SIG-M5 (cell line): ENCODE measurements at regions not wholly inside any gene's neighbourhood (a gene's known extent, or its start where the extent isn't known, plus 50 kb on each side); places are given as distances from the start of the nearest gene placed in this dataset.
"Not testable (repeated sequence)": the region's sequence is repeated elsewhere in the genome, so short reads cannot be mapped to it uniquely, and the experiment has no call there.

Source experiments
- DNase-seq: peaks from one replicate; lab custom pipeline; 2025; lab: John Stamatoyannopoulos, UW

DNA sequence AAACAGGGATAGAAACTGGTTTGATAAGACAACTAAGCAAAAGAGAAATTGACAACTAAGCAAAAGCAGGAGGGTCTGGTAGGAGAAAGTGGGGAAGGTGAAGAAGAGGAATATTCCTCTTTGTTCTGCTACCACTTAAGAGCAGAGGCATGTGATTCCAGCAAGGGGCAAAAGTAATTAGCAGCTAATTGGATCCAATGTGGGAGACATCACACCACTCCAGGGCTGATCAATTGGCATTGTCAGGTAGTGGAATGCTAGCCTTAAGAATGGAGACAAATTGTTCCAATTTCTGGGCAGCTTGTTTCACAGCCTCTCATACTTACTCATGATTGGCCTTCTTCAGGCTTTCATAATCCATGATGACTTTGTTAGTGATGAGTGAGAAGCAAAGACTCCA, 547.1 kb upstream of the GCFC2 start:
- no peak for DNase-seq

DNA sequence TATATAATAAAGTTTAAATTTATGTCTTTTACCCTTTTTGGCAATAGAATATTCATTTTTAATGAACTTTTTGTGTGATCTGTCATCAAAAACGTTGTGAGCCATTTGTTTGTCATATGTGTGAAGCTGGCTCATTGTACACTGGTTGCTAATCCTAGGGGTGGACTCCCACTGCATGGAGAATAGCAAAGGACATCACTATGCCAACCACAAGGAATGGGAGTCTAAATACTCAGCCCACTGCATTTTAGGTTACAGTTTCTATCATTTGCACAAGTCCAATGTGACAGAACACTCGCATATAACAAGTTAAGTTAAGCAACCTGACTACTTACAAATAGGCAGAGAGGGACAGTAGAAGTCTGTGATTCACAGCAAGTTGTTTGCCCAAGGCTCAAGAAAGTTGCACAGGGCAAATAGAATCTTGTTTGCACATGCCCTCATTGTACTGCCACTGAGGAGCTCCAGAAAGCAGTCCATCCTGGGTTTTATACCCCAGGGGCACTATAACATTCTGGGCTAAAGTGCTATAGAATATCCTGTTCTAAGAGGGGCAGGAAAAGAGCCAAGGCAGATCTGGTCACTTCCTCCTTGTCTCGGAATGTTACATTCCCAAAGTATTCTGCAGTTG, 545.9 kb upstream of the GCFC2 start:
- DNase-seq = no peak

DNA sequence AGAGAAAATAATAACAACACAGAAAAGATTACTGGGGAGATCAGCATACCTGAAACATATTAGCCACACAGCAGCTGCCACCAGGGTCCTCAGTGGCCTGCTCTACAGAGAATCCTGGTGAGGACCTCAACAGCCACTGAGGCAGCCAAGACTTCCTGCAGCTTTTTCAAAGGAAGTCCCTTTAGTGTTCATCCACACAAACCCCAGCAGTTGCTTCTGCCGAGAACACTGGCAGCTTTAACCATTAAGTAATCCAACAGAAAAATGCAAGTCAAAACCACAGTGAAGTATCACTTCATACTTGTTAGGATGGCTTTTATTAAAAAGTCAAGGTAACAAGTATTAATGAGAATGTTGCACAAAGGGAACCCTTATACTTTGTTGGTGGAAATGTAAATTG, 542.0 kb upstream of the GCFC2 start:
- no peak for DNase-seq

DNA sequence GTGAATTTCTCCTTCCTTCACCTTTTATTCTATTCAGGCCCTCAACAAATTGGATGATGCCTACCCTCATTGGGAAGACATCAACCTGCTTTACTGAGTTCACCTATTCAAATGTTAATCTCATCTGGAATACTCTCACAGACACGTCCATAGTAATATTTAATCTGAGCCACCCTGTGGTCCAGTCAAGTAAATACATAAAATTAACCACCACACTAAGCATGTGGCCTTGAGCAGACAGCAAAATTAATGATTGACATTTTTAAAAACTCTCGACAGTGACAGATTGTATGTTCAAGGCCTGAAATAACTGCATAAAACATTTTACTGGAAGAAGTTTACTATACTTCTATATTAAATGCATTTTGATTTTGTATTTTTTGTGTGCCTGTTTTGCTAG, 540.6 kb upstream of the GCFC2 start:
- DNase-seq = no peak

DNA sequence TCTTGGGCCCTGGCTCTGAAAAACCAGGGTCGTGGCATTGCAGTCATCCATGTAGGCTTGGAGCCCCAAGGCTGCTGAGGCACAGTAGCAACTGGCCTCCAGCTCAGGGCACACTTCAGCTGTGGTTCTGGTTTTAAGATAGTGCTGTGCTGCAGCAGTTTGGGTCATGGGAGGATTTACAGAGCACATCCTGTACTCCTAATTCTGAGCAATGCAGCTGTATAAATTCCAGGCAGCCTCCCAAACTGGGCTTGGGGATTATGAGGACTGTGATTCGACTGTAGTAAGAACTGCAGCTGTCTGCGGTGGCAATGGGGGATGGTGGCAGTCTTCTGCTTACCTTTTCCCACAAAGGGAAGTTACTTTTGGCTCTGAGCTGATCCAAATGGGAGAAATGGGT, 536.3 kb upstream of the GCFC2 start:
- no peak for DNase-seq

DNA sequence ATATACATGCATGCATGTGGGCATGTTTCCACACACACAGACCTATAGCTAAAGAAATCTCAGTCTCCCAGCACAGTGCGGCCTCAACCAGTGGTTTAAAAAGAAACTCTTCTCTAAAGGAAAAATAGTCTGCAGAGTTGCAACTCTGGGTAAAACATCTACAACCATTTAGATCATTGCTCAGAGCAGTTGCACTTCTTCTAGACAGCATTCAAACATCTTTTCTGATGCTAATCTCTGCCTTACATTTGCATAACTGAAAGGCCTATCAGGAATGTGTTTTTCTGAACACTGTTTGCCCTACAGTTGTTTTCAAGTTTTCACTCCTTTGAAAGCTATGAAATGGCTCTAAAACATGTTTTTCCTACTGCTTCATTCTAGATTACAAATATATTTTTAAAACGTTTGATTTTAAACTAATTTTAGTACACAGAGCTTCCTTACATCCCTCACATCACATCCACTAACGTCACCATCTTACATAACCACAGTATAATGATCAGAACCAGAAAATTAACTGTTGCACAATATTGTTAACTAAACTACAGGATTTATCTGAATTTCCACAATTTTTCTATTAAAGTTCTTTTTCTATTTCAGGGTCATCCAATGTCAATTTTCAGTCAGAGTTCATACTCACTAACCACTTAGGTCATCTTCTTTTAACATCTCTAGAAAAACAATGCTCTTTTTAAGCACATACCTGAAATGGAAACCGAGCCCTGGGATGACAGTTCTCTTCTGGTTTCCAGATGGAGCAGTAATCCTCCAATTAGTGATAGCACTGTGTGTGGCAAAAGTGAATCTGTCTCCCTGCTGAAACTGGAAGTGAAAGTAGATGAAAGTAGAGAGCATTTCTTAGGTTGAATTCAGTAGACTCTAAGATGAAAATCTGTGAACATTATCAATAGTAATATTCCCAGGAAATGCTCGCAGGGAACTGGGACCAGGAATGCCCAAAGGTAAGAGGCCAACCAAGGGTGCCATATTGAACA, 501.6 kb upstream of the GCFC2 start:
- no peak for DNase-seq

DNA sequence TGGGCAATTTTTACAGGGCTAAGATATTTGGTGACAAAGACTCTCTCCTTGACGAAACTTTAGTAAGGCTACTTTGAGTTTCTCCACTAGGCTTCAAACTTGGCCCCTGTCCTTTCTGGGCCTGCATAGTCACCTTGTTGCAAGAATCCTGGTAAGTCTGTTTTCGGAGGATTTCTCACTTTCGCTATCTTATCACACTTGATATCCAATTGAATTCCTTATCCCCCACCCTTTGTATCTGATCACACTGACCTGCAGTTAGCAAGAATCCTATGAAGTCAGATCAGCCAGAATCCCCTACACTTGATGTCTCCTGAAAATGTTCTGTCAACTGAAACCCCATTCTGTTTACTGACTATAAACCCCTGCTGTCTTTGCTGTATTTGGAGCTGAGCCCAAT, 499.8 kb upstream of the GCFC2 start:
- no peak for DNase-seq

DNA sequence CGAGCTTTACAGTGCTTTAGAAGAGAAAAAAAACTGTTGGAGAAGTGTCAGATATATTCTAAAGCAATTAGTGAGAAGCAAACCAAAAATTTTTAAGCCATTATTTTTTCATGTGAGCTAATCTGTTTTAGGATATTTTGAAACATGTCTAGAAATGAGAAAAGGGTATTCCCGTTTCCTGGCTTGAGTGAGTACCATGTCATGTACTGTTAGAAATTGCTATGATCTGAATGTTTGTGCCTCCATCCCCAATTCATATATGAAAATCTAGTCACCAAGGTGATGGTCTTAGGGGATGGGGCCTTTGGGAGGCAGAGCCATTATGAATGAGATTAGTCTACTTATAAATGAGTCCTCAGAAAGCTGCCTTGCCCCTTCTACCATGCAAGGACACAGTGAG, 493.3 kb upstream of the GCFC2 start:
- no peak for DNase-seq

DNA sequence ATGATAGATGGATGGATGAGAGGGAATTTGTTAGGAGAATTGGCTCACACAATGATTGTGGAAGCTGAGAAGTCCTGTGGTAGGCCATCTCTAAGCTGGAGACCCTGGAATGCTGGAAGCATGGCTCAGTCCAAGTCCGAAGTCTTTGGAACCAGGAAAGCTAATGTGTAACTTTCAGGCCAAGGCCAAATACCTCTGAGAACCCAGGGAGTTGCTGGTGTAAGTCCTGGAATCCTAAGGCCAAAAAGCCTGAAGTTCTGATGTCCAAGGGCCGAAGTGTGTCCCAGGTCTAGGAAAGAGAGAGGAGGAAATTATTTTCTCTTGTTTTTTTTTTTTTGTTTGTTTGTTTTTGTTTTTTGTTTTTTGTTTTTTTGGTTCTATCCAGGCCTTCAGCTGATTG, 492.2 kb upstream of the GCFC2 start:
- DNase-seq = no peak

DNA sequence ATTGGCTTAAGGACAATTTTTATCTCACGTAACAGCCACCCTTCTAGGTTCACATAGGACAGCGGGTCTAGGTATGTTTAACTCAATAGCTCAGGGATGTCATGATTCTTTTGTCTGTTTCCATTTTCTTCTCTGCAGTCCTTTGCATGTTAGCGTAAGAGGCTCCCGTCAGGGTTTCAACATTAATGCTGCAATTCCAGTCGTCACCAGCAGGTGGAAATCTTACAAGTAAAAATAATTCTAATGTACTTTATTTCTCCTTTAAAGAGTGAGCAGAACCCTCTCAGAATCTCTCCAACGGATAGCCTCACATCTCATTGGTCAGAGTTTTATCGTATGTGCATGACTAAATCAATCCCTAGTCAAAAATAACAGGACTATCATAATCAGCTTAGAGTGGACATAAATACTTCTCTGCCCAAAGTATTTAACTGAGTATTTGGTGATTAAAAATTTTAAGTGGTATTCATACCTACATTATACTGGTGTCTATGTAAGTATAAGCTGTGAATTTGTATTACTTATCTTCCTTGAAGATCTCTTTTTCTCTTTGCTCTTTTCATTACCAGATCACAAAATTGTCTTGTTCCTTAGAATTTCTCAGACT, 487.2 kb upstream of the GCFC2 start:
- DNase-seq = no peak

DNA sequence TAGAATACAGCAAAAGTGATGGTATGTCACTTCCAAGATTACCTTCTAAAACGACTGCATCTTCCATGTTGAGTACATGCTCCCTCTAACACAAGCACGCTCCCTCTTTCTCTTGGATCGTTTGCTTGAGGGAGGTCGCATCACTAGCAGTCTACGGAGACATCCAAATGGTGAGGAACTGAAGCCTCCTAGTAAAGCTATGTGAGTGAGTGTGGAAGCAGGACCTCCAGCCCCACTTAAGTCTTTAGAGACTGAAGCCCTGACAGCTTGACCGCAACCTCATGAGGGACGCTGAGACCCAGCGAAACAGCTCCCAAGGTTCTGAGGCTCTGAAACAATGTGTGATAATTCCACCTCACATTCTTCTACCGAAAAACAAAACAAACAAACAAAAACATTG, 486.7 kb upstream of the GCFC2 start:
- DNase-seq = no peak

DNA sequence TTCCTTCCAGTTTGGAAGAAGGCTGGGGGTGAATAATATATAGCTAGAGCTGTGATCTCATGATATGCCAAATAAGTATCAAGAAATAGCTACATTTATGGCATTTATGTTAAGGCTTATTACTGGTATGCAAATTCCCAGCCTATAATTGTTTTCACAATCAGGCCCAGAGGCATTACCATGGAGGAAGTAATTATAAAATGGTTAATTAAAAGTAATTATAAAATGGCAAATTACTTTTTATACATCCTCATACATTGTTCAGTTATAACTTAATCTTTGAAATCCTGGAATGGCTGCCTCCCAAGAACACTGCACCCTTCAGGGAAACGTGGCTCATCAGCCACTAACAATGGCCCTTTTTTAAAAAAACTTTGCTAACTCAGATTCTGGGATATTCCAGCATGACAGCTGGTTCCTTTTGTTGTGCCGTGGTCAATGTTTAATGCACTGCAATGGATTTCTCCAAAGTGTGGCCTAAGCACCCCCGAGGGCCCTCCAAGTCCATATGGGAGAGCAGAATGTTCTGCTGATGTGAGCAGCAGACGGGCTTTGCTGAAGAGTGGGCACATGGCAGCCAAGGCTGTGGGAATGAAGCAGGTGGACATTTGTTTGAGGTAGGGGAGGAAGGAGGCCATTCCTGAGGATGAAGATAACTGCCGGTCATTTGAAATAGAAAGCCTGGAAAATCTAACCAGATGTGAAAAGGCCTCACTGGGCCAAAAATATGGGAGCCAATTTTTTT, 483.5 kb upstream of the GCFC2 start:
- DNase-seq = no peak

DNA sequence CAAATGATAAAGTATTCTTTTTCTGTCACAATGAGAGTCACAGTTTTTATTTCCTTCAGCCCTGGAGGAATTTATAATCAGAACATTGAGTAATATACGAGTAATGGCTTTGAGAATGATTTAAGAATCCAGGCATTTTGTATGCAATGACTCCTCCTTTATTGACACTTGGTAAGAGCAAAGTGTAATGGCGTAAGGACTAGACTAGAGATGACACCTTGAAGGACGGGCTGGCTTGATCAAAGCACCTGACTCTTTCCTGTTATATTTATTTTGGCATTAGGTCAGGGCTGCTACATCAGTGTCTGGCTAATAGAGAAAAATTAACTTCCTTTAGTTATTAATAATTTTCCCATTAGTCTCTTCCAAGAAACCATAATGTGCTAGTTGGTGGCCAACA, 482.4 kb upstream of the GCFC2 start:
- no peak for DNase-seq

DNA sequence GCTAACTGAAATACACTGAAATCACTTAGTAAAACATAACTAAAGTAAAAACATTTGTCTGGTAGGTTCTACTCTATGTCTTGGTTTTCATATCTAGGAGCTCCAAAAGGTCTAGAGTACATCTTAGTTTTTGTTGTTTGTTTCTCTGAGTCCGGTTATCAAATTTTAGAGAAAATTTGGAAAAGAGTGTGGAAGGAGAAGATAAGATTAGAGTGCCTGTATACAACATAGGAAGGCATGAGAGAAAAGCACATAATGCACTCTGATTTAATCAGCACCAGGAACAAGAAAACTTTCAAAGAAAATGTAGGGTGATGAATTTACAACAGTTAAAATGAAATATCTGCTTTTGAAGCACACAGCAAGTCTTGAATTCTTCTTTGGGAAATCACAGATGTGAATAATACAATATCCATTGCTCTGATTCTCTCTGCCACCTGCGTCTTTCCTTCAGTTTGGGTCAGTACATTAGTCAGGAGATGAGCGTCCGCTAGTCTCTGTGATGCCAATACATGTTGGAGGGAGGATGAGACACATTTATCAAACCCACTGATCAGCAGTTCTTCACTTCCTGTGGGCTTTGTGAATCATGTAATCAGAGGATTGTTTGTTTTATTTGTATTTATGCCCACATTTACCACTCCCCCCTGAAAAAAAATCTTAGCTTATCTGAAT, 477.8 kb upstream of the GCFC2 start:
- DNase-seq = no peak

DNA sequence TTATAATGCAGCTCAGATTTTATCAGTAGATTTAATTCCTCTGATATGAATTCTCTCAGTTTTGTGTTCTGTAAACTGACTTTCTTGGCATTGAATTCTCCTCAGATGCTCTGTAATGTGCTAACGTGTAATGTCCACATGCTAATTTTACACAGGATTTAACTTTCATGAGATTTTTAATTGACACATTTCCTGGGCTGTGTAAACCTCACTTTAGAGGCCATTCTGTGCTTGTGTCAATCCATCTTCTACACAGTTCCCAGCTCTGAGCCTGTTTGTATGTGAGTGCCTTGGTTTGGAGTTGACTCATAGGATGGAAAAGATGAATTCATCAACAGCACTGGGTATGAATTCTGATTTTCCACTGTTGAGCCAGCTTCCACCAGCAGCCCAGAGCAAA, 476.7 kb upstream of the GCFC2 start:
- DNase-seq = no peak

DNA sequence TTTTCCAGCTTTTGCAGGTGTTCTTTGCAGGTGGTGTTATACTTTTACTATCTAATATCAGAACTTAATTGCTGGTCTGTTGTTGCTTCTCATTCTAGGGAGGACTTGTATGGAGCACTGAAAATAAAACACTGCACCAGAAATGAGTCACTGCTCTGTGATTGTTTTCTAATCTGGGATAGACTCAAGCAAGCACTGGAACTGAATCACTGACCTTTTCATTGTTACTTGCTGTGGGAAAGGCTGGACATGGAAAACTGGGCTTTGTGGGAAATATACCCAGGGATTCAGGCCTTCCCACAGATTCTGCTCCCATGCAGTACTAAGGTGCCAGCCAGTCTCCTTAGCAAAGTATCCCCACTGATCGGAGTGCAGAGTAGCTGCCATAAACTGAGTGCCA, 470.0 kb upstream of the GCFC2 start:
- no peak for DNase-seq

DNA sequence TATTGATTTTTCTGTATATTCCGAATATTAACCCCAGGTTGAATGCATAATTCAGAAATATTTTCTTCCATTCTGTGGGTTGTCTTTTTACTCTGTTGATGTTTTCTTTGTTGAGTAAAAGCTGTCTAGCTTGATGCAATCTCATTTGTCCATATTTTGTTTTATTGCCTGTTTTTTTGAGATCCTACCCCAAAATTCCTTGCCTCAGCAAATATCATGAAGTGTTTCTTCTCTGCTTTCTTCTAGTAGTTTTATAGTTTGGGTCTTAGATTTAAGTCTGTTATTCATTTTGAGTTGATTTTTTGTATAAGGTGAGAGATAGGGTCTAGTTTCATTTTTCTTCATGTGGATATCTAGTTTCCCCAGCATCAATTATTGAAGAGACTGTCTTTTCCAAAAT, 467.9 kb upstream of the GCFC2 start:
- DNase-seq = no peak

DNA sequence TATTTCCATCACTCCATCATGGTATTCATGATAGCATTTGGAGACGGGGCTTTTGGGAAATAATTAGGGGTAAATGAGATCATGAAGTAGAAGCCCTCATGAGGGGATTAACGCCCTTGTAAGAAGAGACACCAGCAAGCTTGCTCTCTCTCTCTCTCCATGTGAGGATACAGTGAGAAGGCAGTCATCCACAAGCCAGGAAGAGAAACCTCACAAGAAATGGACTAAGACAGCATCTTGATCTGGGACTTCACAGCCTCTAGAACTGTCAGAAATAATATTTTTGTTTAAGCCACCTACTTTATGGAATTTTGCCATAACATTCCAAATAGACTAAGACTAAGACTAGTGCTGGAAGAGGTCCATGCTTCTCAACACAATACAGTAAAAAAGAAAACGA, 464.6 kb upstream of the GCFC2 start:
- DNase-seq = no peak

DNA sequence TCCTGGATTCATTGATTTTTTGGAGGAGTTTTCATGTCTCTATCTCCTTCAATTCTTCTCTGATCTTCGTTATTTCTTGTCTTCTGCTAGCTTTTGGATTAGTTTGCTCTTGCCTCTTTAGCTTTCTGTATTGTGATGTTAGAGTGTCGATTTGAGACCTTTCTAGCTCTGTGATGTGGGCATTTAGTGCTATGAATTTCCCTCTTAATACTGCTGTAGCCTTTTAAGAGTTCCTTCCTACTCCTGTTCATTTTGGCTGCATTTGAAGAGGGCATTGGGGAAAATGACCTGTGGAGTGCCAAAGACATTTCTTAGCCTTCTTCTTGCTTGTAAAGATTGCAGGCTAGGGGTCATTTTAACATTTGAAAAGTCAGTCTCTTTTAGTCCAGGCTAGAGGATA, 463.8 kb upstream of the GCFC2 start:
- DNase-seq = no peak

DNA sequence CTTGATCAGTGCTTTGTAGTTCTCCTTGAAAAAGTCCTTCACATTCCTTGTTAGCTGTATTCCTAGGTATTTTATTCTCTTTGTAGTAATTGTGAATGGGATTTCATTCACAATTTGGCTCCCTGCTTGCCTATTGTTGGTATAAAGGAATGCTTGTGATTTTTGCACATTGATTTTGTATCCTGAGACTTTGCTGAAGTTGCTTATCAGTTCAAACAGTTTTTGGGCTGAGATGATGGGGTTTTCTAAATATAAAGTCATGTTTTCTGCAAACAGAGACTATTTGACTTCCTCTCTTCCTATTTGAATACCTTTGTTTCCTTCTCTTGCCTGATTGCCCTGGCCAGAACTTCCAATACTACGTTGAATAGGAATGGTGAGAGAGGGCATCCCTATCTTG, 462.5 kb upstream of the GCFC2 start:
- DNase-seq = not testable (repeated sequence)

DNA sequence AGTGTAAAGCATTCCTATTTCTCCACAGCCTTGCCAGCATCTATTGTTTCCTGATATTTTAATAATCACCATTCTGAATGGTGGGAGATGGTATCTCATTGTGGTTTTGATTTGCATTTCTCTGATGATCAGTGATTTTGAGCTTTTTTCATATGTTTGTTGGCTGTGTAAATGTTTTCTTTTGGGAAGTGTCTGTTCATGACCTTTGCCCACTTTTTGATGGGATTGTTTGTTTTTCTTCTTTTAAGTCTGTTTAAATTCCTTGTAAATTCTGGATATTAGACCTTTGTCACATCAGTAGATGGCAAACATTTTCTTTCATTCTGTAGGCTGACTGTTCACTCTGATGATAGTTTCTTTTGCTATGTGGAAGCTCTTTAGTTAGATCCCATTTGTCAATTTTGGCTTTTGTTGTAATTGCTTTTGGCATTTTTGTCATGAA, 461.5 kb upstream of the GCFC2 start:
- not testable (repeated sequence) for DNase-seq

DNA sequence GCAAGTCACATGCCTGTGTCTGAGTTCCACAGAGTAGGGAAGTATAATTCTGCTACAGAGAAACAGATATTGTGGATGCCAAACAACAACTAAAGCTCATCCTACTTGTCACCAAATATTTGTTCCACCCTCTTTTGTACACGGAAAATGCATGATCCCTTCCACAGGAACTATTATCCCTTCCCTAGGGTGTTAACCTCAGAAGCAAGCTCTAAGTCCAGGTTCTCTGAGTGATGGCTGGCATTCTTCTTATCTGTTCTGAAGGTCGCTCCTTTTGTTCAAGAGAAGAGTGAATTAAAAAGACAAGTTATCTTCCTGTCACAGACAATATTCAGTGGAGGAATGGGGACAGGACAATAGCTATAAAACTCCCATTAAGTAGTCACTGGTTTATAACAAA, 460.1 kb upstream of the GCFC2 start:
- DNase-seq = no peak
